DOHH2 (cell line): ENCODE measurements at regions not wholly inside any gene's neighbourhood (a gene's known extent, or its start where the extent isn't known, plus 50 kb on each side); places are given as distances from the start of the nearest gene placed in this dataset.

Source experiments
- H3F3A ChIP-seq: fragments of 200-600 bp; sonication (generic), shearing (Covaris generic); 2 replicates; pipeline ENCODE4 v1.6.0; 2016; ENCODE audit warnings: antibody characterized with exemption, mild to moderate bottlenecking; ENCODE audit not compliant: control insufficient read depth, insufficient read depth
- H3K27ac ChIP-seq: fragments of 200-600 bp; sonication (generic); 2 replicates; pipeline ENCODE4 v1.5.1; 2014; ENCODE audit warnings: low read depth, mild to moderate bottlenecking, low read length, moderate library complexity
- H3K27me3 ChIP-seq: fragments of 200-600 bp; sonication (generic); 2 replicates; pipeline ENCODE4 v1.6.1; 2014; ENCODE audit warnings: mild to moderate bottlenecking, low read length, mixed read lengths; ENCODE audit not compliant: control insufficient read depth
- H3K36me3 ChIP-seq: fragments of 200-600 bp; sonication (generic); 2 replicates; pipeline ENCODE4 v1.6.1; 2014; ENCODE audit warnings: mild to moderate bottlenecking, low read length, moderate library complexity, mixed read lengths; ENCODE audit not compliant: control insufficient read depth
- H3K4me1 ChIP-seq: fragments of 200-600 bp; sonication (generic); 2 replicates; pipeline ENCODE4 v1.6.1; 2014; ENCODE audit warnings: mild to moderate bottlenecking, low read length, mixed read lengths; ENCODE audit not compliant: control insufficient read depth
- H3K4me2 ChIP-seq: fragments of 200-600 bp; sonication (generic); 2 replicates; pipeline ENCODE4 v1.6.0; 2014; ENCODE audit warnings: mild to moderate bottlenecking, low read length, moderate library complexity
- H3K4me3 ChIP-seq: fragments of 200-600 bp; sonication (generic); 2 replicates; pipeline ENCODE4 v1.5.1; 2014; ENCODE audit warnings: mild to moderate bottlenecking, low read length, mixed read lengths
- H3K79me2 ChIP-seq: fragments of 200-600 bp; sonication (generic); 2 replicates; pipeline ENCODE4 v1.6.1; 2014; ENCODE audit warnings: mild to moderate bottlenecking, low read length, mixed read lengths; ENCODE audit not compliant: control insufficient read depth
- H3K9me2 ChIP-seq: fragments of 200-600 bp; sonication (generic); replicated peaks from 2 replicates; pipeline ENCODE4 v1.6.1; 2014; ENCODE audit warnings: mild to moderate bottlenecking, low read length, mixed read lengths; ENCODE audit not compliant: control insufficient read depth
- H3K9me3 ChIP-seq: fragments of 200-600 bp; sonication (generic); 2 replicates; pipeline ENCODE4 v1.6.1; 2014; ENCODE audit warnings: antibody characterized with exemption, low read length, mixed read lengths; ENCODE audit not compliant: control insufficient read depth, insufficient read depth
- H4K20me1 ChIP-seq: fragments of 200-600 bp; sonication (generic); 2 replicates; pipeline ENCODE4 v1.6.0; 2014; ENCODE audit warnings: low read depth, mild to moderate bottlenecking, antibody characterized with exemption, low read length, moderate library complexity; ENCODE audit not compliant: control insufficient read depth, insufficient read depth
- EZH2phosphoT487 ChIP-seq: fragments of 200-600 bp; sonication (generic); IDR thresholded peaks from 2 replicates; pipeline ENCODE4 v1.6.1; 2017; ENCODE audit warnings: borderline replicate concordance, mild to moderate bottlenecking, antibody characterized with exemption, low read length, moderate library complexity, mixed read lengths
- TF ChIP-seq, protein P1 (sequence below): fragments of 200-600 bp; sonication (generic); IDR thresholded peaks from one replicate; pipeline ENCODE4 v1.5.1; 2014; ENCODE audit warnings: antibody characterized with exemption, mild to moderate bottlenecking, low read depth, low read length; ENCODE audit not compliant: poor library complexity, severe bottlenecking

DNA sequence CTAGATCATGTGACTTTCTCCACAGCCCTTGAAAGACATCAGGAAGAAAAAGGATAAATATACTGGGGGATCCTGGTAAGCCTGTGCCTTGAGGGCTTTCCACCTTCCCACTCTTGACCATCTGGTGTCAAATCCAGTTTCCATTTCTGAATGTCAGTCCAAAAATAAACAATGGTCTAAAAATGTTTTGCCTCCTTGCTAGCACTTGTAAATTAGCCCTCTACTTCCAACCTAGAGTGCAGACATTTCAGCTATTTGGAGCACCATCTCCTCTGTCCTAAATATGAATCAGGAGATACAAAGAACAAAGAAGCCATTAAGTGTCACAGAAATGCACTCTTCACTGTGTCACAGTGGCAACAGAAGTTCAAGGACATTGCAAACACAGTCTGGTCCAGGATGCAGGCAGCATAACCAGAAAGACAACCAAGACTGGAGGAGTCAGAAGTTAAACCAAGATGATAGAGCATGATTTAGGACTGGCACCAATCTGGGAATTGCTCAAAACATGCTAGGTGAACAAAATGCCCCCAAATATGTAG is 88.1 kb downstream of the CCDC34 start:
- H3F3A ChIP-seq = no peaks in the 10 kb centered on the region
- H3K4me3 ChIP-seq = no peak overlapping the region
- H3K4me2 ChIP-seq = no peak overlapping the region
- no peak overlapping the region for H3K27ac ChIP-seq
- H3K9me2 ChIP-seq = no peaks in the 10 kb centered on the region
- TF ChIP-seq, protein P1, sequence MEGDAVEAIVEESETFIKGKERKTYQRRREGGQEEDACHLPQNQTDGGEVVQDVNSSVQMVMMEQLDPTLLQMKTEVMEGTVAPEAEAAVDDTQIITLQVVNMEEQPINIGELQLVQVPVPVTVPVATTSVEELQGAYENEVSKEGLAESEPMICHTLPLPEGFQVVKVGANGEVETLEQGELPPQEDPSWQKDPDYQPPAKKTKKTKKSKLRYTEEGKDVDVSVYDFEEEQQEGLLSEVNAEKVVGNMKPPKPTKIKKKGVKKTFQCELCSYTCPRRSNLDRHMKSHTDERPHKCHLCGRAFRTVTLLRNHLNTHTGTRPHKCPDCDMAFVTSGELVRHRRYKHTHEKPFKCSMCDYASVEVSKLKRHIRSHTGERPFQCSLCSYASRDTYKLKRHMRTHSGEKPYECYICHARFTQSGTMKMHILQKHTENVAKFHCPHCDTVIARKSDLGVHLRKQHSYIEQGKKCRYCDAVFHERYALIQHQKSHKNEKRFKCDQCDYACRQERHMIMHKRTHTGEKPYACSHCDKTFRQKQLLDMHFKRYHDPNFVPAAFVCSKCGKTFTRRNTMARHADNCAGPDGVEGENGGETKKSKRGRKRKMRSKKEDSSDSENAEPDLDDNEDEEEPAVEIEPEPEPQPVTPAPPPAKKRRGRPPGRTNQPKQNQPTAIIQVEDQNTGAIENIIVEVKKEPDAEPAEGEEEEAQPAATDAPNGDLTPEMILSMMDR = no peak
- no peak for TF ChIP-seq EZH2phosphoT487
- no peaks in the 10 kb centered on the region for H4K20me1 ChIP-seq
- no peaks in the 10 kb centered on the region for H3K27me3 ChIP-seq
- no peaks in the 10 kb centered on the region for H3K9me3 ChIP-seq
- no peaks in the 10 kb centered on the region for H3K36me3 ChIP-seq
- H3K4me1 ChIP-seq = no peaks in the 10 kb centered on the region
- H3K79me2 ChIP-seq = no peaks in the 10 kb centered on the region

DNA sequence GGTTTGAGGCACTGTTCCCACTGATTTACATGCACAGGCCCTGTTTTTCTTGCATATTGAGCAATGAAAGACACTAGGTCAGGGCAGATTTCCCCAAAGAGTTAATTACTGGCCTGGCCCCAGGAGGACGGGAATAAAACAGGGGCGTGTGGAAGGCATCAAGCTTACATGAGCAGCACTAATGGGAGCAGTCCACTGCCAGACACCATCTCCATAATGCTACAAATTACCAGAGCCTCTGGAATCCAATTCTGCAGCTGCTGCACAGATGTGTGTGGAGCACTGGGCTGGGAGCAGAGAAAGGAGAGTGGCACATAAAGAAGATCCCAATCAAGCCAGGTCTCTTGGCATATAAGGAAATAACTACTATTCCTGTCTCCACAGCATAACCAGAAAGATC is 96.9 kb downstream of the CCDC34 start:
- TF ChIP-seq, protein P1 = no peak
- no peak for TF ChIP-seq EZH2phosphoT487
- no peaks in the 10 kb centered on the region for H3F3A ChIP-seq

DNA sequence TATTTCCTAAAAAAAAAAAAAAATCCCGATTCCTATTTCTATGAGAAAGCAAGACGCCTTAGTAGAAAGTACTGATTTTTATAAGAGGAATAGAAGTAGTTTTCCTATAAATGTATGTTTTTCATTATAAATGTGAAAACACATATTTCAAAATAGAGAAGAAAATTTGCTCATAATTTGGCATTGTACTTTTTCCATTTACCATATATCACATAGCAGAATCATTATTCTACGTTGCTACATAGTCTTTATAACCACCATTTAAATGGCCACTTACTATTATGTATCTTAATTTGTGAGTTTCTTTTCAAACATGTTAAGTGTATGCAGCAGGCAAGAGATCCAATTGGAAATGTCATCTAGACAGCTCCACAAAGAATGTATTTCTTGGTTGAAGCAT is 99.0 kb downstream of the CCDC34 start:
- H3K4me2 ChIP-seq = no peak overlapping the region
- no peaks in the 10 kb centered on the region for H4K20me1 ChIP-seq
- H3F3A ChIP-seq = no peaks in the 10 kb centered on the region
- no peaks in the 10 kb centered on the region for H3K9me2 ChIP-seq
- H3K9me3 ChIP-seq = no peaks in the 10 kb centered on the region
- TF ChIP-seq, protein P1 = no peak
- no peak for TF ChIP-seq EZH2phosphoT487
- no peak overlapping the region for H3K4me3 ChIP-seq
- no peaks in the 10 kb centered on the region for H3K79me2 ChIP-seq
- H3K4me1 ChIP-seq = no peaks in the 10 kb centered on the region
- no peaks in the 10 kb centered on the region for H3K27me3 ChIP-seq
- H3K27ac ChIP-seq = no peak overlapping the region
- H3K36me3 ChIP-seq = no peaks in the 10 kb centered on the region

More for the DNA sequence above, 96.9 kb downstream of the CCDC34 start:
- Histone ChIP-seq H3K36me3 (no peaks in the 10 kb centered on the region), H3K9me3 (no peaks in the 10 kb centered on the region), H3K27ac (no peak overlapping the region), H3K27me3 (no peaks in the 10 kb centered on the region), H3K79me2 (no peaks in the 10 kb centered on the region), H4K20me1 (no peaks in the 10 kb centered on the region), H3K4me1 (no peaks in the 10 kb centered on the region), H3K4me3 (no peak overlapping the region), H3K4me2 (no peak overlapping the region), H3K9me2 (no peaks in the 10 kb centered on the region)
